Psoas muscle (tissue), 7 donors: ENCODE measurements at regions not wholly inside any gene's neighbourhood (a gene's known extent, or its start where the extent isn't known, plus 50 kb on each side); places are given as distances from the start of the nearest gene placed in this dataset.

Experiments used
- ATAC-seq, 4 donors: fragments of 200-7000 bp; cut with Tn5 transposase; one replicate each; pipeline ENCODE4 v1.9.1; 2020; ENCODE audit warnings: moderate library complexity in 3 of 4, mild to moderate bottlenecking in 2 of 4
- DNase-seq, 2 donors: peaks; one replicate each; pipeline ENCODE4 v3.0.0-alpha.2; 2020
- H3K27ac ChIP-seq: fragments of 200-600 bp; one replicate; pipeline ENCODE4 v1.8.0; 2022
- H3K27me3 ChIP-seq, 3 donors: fragments of 200-600 bp in 1 of 3; one replicate each; pipeline versions ENCODE4 v1.6.1 to v1.8.0; 2013 to 2022; ENCODE audit warnings: low read length in 2 of 3, mild to moderate bottlenecking in 2 of 3, moderate library complexity in 1 of 3; ENCODE audit not compliant: insufficient read depth in 3 of 3
- H3K36me3 ChIP-seq, 2 donors: fragments of 200-600 bp in 1 of 2; one replicate each; pipeline versions ENCODE4 v1.6.1 to v1.8.0; 2013 to 2022; ENCODE audit warnings: low read depth in 1 of 2, mild to moderate bottlenecking in 1 of 2, moderate library complexity in 1 of 2; ENCODE audit not compliant: insufficient read depth in 1 of 2
- H3K4me1 ChIP-seq: fragments of 200-600 bp; one replicate; pipeline ENCODE4 v1.8.0; 2022
- H3K4me3 ChIP-seq: fragments of 200-600 bp; one replicate; pipeline ENCODE4 v1.8.0; 2022; ENCODE audit warnings: mild to moderate bottlenecking
- H3K9me3 ChIP-seq: fragments of 200-600 bp; one replicate; pipeline ENCODE4 v1.8.0; 2022
- WGBS, 3 donors: extraction: QIAGEN DNeasy Blood & Tissue Kit; methylation state at CpG; one replicate each; pipeline versions ENCODE4 v1.1.6 to v1.1.7; 2013; 5-methylcytosine and 5-hydroxymethylcytosine counted together
- intact Hi-C, 2 donors: fragments of 100-400 bp; cut with DNase I; formaldehyde crosslinking; loops; one replicate each; pipeline versions ENCODE4 v1.11.0 to v1.14.2; 2022
- TF ChIP-seq, protein P1 (sequence below): fragments of 200-600 bp; IDR thresholded peaks from one replicate; pipeline ENCODE4 v1.8.0; 2022; ENCODE audit warnings: antibody characterized with exemption
- donor health status: healthy with polysubstance abuse.
- donor health status: DM: no; HTN: no; CAD: no; lungs with moderate emphysema.
- donor health status: Bipolar disorder and iron deficiency.
- donor health status: healthy.
- donor health status: DM: yes; HTN: yes; CAD: no.
- donor health status: DM: no; HTN: no; CAD: no.
- donor health status: DM: yes; HTN: yes; CAD: no.

DNA sequence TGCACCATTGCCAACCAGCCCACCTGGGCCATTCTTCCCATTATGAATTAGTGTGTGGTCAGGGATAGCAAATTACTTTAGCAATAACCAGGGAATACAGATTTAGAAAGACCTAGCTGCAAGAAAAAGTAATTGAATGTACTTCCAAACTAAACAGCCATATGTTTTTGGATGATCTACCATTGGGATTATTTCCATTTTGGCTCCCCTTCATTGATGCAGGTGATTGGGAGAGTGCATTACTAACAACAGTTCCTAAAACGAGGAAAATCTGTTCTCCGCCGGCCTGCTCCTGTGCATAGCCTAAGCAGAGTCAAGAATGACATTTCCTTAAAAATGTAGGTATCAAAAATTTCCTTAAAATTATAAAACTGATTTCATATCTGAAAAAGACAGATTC is 58.5 kb downstream of the MAIP1 start:
- Histone ChIP-seq H3K4me3 (no peak overlapping the region), H3K9me3 (no peaks in the 10 kb centered on the region), H3K36me3 (no peaks in the 10 kb centered on the region), H3K27ac (no peak overlapping the region), H3K27me3 (no peaks in the 10 kb centered on the region), H3K4me1 (no peaks in the 10 kb centered on the region)
- ATAC-seq (no peak), DNase-seq (no peak)
- TF ChIP-seq, protein P1, sequence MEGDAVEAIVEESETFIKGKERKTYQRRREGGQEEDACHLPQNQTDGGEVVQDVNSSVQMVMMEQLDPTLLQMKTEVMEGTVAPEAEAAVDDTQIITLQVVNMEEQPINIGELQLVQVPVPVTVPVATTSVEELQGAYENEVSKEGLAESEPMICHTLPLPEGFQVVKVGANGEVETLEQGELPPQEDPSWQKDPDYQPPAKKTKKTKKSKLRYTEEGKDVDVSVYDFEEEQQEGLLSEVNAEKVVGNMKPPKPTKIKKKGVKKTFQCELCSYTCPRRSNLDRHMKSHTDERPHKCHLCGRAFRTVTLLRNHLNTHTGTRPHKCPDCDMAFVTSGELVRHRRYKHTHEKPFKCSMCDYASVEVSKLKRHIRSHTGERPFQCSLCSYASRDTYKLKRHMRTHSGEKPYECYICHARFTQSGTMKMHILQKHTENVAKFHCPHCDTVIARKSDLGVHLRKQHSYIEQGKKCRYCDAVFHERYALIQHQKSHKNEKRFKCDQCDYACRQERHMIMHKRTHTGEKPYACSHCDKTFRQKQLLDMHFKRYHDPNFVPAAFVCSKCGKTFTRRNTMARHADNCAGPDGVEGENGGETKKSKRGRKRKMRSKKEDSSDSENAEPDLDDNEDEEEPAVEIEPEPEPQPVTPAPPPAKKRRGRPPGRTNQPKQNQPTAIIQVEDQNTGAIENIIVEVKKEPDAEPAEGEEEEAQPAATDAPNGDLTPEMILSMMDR, result no peak
- intact Hi-C loops, result no loop called here
- 88 to 96% (median 93%) methylated on average over 3 of the region's 3 CpGs for WGBS, 3 donors

DNA sequence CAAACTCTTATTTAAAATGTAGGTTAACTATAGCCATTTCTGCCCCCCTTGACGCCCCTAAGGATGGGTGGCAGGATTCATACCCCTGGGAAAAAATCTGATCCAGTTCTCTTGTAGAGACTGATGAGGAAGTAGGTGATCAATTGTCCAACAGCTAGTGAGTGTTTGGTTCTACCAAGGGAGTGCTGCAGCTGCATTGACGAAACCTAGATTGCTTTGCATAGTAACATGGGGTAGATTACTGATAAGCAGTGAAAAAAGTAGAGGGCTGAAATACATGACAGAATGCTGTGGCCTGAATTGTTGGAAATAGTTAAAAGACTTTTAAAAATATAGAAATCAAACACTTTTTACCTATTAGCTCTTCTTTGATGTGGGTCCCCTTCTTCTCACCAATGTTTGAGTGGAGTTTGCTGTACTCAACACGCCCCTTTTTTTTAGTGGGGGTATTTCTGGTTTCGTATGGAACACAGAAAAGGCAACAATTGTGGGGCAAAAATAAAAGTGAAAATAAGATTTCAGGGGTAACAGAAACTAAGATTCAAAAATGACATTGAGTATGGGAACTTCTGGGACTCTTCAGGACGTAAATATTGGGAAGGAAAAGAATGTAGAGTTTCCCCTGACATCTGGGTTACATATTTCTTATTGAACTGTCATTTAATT is 66.2 kb downstream of the MAIP1 start:
- H3K27ac ChIP-seq, result no peak overlapping the region
- no peaks in the 10 kb centered on the region for H3K36me3 ChIP-seq
- DNase-seq, result no peak
- 80 to 89% (median 83%) methylated on average over 5 of the region's 5 CpGs for WGBS, 3 donors
- TF ChIP-seq, protein P1, result no peak
- no peak for ATAC-seq
- no peaks in the 10 kb centered on the region for H3K4me1 ChIP-seq
- H3K4me3 ChIP-seq, result no peak overlapping the region
- no peaks in the 10 kb centered on the region for H3K9me3 ChIP-seq
- H3K27me3 ChIP-seq, result no peaks in the 10 kb centered on the region
- intact Hi-C loops, result no loop called here

DNA sequence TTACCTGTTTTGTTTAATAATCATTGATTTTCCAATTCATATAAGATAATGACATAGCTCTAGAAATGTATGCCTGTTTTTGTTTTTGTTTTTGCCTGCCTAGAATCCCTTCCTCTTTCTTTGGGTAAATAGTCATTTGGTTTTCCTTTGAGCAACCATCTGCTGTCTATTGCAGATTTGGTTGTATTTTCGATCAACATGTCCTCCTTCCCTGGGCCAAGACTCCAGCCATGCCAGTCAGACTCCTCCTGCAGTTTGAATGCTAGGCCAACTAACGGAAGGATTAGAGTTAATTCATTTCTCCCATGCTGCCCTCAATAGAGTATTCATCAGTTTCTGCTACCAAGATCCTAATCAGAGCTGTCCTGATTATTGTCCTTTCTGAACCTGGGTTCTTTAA is 67.1 kb downstream of the MAIP1 start:
- WGBS, 3 donors, result 92 to 96% (median 93%) methylated on average over 2 of the region's 2 CpGs
- intact Hi-C loops, result no loop called here
- Histone ChIP-seq H3K27ac (no peak overlapping the region), H3K36me3 (no peaks in the 10 kb centered on the region), H3K4me3 (no peak overlapping the region), H3K9me3 (no peaks in the 10 kb centered on the region), H3K4me1 (no peaks in the 10 kb centered on the region), H3K27me3 (no peaks in the 10 kb centered on the region)
- TF ChIP-seq, protein P1, result no peak
- ATAC-seq (no peak), DNase-seq (no peak)

DNA sequence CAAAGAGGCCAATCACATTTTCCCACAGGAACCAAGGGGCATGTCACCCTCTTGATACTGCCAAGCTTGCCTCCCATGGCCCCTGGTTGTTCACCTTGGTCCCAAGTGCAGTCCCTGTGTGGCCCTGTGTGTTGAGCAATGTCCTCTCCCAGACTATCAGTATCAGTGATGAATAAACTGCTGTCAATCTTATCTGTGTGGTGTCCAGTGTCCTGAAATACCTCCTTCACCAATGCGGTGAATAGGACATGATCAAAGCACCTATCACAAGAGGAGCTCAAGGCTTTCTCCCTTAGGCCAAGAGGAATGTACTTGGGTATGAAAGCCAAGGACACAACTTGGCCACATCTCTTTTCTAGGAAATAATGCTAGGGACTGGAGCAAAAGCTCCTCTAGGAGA is 68.2 kb downstream of the MAIP1 start:
- H3K4me3 ChIP-seq, result no peak overlapping the region
- no peaks in the 10 kb centered on the region for H3K9me3 ChIP-seq
- TF ChIP-seq, protein P1, result no peak
- WGBS, 3 donors, result 75 to 91% (median 83%) methylated on average over 1 of the region's 1 CpG
- peaks cover 7% of the 10 kb centered on the region for H3K4me1 ChIP-seq
- H3K27me3 ChIP-seq, result no peaks in the 10 kb centered on the region
- no peaks in the 10 kb centered on the region for H3K36me3 ChIP-seq
- ATAC-seq (no peak), DNase-seq (no peak)
- no peak overlapping the region for H3K27ac ChIP-seq
- intact Hi-C loops, result no loop called here

DNA sequence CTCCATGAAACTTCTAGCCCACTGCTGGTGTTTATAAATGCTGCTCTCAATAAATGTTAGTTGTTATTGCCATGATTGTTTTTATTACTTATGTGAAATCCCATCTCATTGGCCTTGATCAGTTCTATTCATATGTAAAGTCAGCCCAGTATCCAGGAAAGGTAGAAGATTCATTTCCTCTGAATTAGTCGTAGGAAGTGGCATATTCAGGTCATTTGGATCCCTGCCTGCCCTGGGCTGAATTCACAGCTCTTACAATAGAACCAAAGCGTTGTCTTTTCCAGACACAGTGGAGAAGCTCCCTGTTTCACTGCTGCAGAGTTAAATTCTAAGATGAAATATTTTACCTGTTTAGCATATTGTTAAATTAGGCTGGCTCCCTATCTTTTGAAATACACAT is 70.3 kb downstream of the MAIP1 start:
- intact Hi-C loops, result no loop called here
- H3K4me1 ChIP-seq, result peaks cover 11% of the 10 kb centered on the region
- H3K27me3 ChIP-seq, result no peaks in the 10 kb centered on the region
- DNase-seq, result no peak
- H3K27ac ChIP-seq, result no peak overlapping the region
- WGBS, 3 donors, result 25 to 33% (median 32%) methylated on average over 2 of the region's 2 CpGs
- H3K9me3 ChIP-seq, result no peaks in the 10 kb centered on the region
- no peak overlapping the region for H3K4me3 ChIP-seq
- no peak for ATAC-seq
- TF ChIP-seq, protein P1, result no peak
- H3K36me3 ChIP-seq, result no peaks in the 10 kb centered on the region
